WTC11 (cell line): ENCODE measurements at regions not wholly inside any gene's neighbourhood (a gene's known extent, or its start where the extent isn't known, plus 50 kb on each side); places are given as distances from the start of the nearest gene placed in this dataset.

Experiments used
- ATAC-seq: fragments of 200-7000 bp; cut with Tn5 transposase; 2 replicates; pipeline ENCODE4 v1.10.0; 2021; ENCODE audit warnings: mild to moderate bottlenecking, moderate library complexity
- CTCF ChIA-PET: fragments of 300-600 bp; sonication (Branson Sonifier 250); formaldehyde crosslinking; loops from one replicate; lab custom pipeline; 2021; ENCODE audit warnings: antibody characterized with exemption; lab: Charles Lee
- POLR2A ChIA-PET: fragments of 350-600 bp; sonication (Branson Sonifier 250); formaldehyde crosslinking; loops from one replicate; lab custom pipeline; 2021; ENCODE audit warnings: antibody characterized with exemption; lab: Charles Lee
- DNase-seq: peaks from one replicate; pipeline ENCODE4 v3.0.0; 2021; ENCODE audit warnings: low spot score
- H3K27ac Mint-ChIP-seq: 2 replicates; pipeline ENCODE4 v1.8.0; 2021; ENCODE audit warnings: mixed read lengths
- H3K27me3 Mint-ChIP-seq: 2 replicates; pipeline ENCODE4 v1.8.0; 2021; ENCODE audit warnings: low read depth, mild to moderate bottlenecking, moderate library complexity, mixed read lengths
- H3K36me3 Mint-ChIP-seq: 2 replicates; pipeline ENCODE4 v1.8.0; 2021; ENCODE audit warnings: mixed read lengths
- H3K4me1 Mint-ChIP-seq: 2 replicates; pipeline ENCODE4 v1.8.0; 2022; ENCODE audit warnings: mixed read lengths
- H3K4me3 Mint-ChIP-seq: 2 replicates; pipeline ENCODE4 v1.8.0; 2021; ENCODE audit warnings: mild to moderate bottlenecking, moderate library complexity, mixed read lengths
- H3K9me3 Mint-ChIP-seq: 2 replicates; pipeline ENCODE4 v1.8.0; 2021; ENCODE audit warnings: mixed read lengths
- ELF4 ChIP-seq: sonication (generic); formaldehyde crosslinking; IDR thresholded peaks from 2 replicates; pipeline ENCODE4 v1.8.1; 2022; ENCODE audit warnings: low read depth, mild to moderate bottlenecking, moderate library complexity, missing genetic modification reagents
- IRF2 ChIP-seq: sonication (generic); formaldehyde crosslinking; IDR thresholded peaks from 2 replicates; pipeline ENCODE4 v1.8.0; 2022; ENCODE audit warnings: low read depth, missing genetic modification reagents, borderline replicate concordance
- JUN ChIP-seq: sonication (generic); formaldehyde crosslinking; IDR thresholded peaks from 2 replicates; pipeline ENCODE4 v1.8.0; 2023; ENCODE audit warnings: mild to moderate bottlenecking, missing genetic modification reagents
- NR3C1 ChIP-seq: sonication (generic); formaldehyde crosslinking; conservative IDR thresholded peaks from 2 replicates; pipeline ENCODE4 v1.8.1; 2023; ENCODE audit warnings: low read depth, mild to moderate bottlenecking, missing genetic modification reagents
- RELA ChIP-seq: sonication (generic); formaldehyde crosslinking; IDR thresholded peaks from 2 replicates; pipeline ENCODE4 v1.8.1; 2022; ENCODE audit warnings: missing genetic modification reagents, mild to moderate bottlenecking, borderline replicate concordance
- SMAD3 ChIP-seq: sonication (generic); formaldehyde crosslinking; IDR thresholded peaks from 2 replicates; pipeline ENCODE4 v1.8.0; 2022; ENCODE audit warnings: missing genetic modification reagents, mild to moderate bottlenecking, borderline replicate concordance
- TEAD4 ChIP-seq: sonication (generic); formaldehyde crosslinking; IDR thresholded peaks from 2 replicates; pipeline ENCODE4 v1.8.0; 2022; ENCODE audit warnings: mild to moderate bottlenecking, missing genetic modification reagents
- TP53 ChIP-seq: sonication (generic); formaldehyde crosslinking; IDR thresholded peaks from 2 replicates; pipeline ENCODE4 v1.8.1; 2023; ENCODE audit warnings: mild to moderate bottlenecking, missing genetic modification reagents
- ZNF263 ChIP-seq: sonication (generic); formaldehyde crosslinking; IDR thresholded peaks from 2 replicates; pipeline ENCODE4 v1.8.1; 2022; ENCODE audit warnings: low read depth, mild to moderate bottlenecking, moderate library complexity, missing genetic modification reagents
- ZNF396 ChIP-seq: fragments of 250-450 bp; sonication (Bioruptor Pico); IDR thresholded peaks from 2 replicates; pipeline ENCODE4 v1.8.0; 2021; ENCODE audit warnings: mild to moderate bottlenecking, moderate library complexity, borderline replicate concordance
- ZNF423 ChIP-seq: fragments of 250-450 bp; sonication (Bioruptor Pico); IDR thresholded peaks from 2 replicates; pipeline ENCODE4 v2.1.2; 2022; ENCODE audit warnings: mild to moderate bottlenecking, moderate library complexity
- TF ChIP-seq, protein P1 (sequence below): sonication (generic); formaldehyde crosslinking; IDR thresholded peaks from 2 replicates; pipeline ENCODE4 v1.8.0; 2022; ENCODE audit warnings: mild to moderate bottlenecking, missing genetic modification reagents
- TF ChIP-seq, protein P2 (sequence below): sonication (generic); formaldehyde crosslinking; IDR thresholded peaks from 2 replicates; pipeline ENCODE4 v1.8.1; 2022; ENCODE audit warnings: missing genetic modification reagents, borderline replicate concordance
- TF ChIP-seq, protein P3 (sequence below): sonication (generic); formaldehyde crosslinking; IDR thresholded peaks from 2 replicates; pipeline ENCODE4 v1.8.1; 2023; ENCODE audit warnings: mild to moderate bottlenecking, missing genetic modification reagents, borderline replicate concordance
- TF ChIP-seq, protein P4 (sequence below): fragments of 250-450 bp; sonication (Bioruptor Pico); IDR thresholded peaks from 2 replicates; pipeline ENCODE4 v1.9.0; 2021; ENCODE audit warnings: moderate library complexity, mild to moderate bottlenecking, inconsistent platforms, borderline replicate concordance
- TF ChIP-seq, protein P5 (sequence below): sonication (generic); formaldehyde crosslinking; IDR thresholded peaks from 2 replicates; pipeline ENCODE4 v1.8.1; 2023; ENCODE audit warnings: mild to moderate bottlenecking, missing genetic modification reagents
- TF ChIP-seq, protein P6 (sequence below): sonication (generic); formaldehyde crosslinking; IDR thresholded peaks from 2 replicates; pipeline ENCODE4 v1.8.1; 2023; ENCODE audit warnings: mild to moderate bottlenecking, missing genetic modification reagents, moderate library complexity
- TF ChIP-seq, protein P7 (sequence below): fragments of 250-450 bp; sonication (Bioruptor Pico); IDR thresholded peaks from 2 replicates; pipeline ENCODE4 v1.8.0; 2021; ENCODE audit warnings: mild to moderate bottlenecking
- TF ChIP-seq, protein P8 (sequence below): sonication (generic); formaldehyde crosslinking; IDR thresholded peaks from 2 replicates; pipeline ENCODE4 v1.8.1; 2022; ENCODE audit warnings: mild to moderate bottlenecking, moderate library complexity, missing genetic modification reagents
- TF ChIP-seq, protein P9 (sequence below): fragments of 250-450 bp; sonication (Bioruptor Pico); conservative IDR thresholded peaks from 2 replicates; pipeline ENCODE4 v1.9.0; 2021; ENCODE audit warnings: mild to moderate bottlenecking

DNA sequence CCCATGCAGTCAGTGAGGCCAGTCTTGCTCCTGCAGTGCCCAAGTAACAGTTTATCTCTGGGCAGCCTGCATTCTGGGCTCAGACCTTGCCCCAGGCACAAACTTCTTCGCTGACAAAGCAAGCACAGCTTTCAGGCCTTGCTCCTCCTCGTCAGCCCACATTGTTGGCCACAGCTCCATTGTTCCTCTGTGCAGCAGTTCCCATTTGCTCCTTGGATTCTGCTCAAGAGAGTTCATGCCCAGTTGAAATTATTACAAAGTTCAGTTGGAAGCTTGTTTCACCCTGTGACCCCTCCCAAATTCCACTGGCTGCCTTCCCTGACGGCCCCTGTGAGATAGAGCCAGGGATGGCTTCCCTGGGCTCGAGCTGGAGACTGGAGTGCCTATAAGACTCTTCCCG is 163.4 kb upstream of the DDHD1 start:
- H3K27ac Mint-ChIP-seq: no peak overlapping the region
- TF ChIP-seq SMAD3 (CRISPR knock-in tag) (no peak), ZNF396 (CRISPR knock-in tag) (no peak), RELA (CRISPR knock-in tag) (no peak), TEAD4 (CRISPR knock-in tag) (no peak), JUN (CRISPR knock-in tag) (no peak), ZNF263 (no peak), ZNF423 (CRISPR knock-in tag) (no peak), ELF4 (no peak), IRF2 (CRISPR knock-in tag) (no peak), NR3C1 (CRISPR knock-in tag) (no peak), TP53 (no peak)
- TF ChIP-seq, protein P1, sequence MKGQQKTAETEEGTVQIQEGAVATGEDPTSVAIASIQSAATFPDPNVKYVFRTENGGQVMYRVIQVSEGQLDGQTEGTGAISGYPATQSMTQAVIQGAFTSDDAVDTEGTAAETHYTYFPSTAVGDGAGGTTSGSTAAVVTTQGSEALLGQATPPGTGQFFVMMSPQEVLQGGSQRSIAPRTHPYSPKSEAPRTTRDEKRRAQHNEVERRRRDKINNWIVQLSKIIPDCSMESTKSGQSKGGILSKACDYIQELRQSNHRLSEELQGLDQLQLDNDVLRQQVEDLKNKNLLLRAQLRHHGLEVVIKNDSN (CRISPR knock-in tag): no peak
- TF ChIP-seq, protein P2, sequence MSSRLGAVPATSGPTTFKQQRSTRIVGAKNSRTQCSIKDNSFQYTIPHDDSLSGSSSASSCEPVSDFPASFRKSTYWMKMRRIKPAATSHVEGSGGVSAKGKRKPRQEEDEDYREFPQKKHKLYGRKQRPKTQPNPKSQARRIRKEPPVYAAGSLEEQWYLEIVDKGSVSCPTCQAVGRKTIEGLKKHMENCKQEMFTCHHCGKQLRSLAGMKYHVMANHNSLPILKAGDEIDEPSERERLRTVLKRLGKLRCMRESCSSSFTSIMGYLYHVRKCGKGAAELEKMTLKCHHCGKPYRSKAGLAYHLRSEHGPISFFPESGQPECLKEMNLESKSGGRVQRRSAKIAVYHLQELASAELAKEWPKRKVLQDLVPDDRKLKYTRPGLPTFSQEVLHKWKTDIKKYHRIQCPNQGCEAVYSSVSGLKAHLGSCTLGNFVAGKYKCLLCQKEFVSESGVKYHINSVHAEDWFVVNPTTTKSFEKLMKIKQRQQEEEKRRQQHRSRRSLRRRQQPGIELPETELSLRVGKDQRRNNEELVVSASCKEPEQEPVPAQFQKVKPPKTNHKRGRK (CRISPR knock-in tag): no peak
- TF ChIP-seq, protein P3, sequence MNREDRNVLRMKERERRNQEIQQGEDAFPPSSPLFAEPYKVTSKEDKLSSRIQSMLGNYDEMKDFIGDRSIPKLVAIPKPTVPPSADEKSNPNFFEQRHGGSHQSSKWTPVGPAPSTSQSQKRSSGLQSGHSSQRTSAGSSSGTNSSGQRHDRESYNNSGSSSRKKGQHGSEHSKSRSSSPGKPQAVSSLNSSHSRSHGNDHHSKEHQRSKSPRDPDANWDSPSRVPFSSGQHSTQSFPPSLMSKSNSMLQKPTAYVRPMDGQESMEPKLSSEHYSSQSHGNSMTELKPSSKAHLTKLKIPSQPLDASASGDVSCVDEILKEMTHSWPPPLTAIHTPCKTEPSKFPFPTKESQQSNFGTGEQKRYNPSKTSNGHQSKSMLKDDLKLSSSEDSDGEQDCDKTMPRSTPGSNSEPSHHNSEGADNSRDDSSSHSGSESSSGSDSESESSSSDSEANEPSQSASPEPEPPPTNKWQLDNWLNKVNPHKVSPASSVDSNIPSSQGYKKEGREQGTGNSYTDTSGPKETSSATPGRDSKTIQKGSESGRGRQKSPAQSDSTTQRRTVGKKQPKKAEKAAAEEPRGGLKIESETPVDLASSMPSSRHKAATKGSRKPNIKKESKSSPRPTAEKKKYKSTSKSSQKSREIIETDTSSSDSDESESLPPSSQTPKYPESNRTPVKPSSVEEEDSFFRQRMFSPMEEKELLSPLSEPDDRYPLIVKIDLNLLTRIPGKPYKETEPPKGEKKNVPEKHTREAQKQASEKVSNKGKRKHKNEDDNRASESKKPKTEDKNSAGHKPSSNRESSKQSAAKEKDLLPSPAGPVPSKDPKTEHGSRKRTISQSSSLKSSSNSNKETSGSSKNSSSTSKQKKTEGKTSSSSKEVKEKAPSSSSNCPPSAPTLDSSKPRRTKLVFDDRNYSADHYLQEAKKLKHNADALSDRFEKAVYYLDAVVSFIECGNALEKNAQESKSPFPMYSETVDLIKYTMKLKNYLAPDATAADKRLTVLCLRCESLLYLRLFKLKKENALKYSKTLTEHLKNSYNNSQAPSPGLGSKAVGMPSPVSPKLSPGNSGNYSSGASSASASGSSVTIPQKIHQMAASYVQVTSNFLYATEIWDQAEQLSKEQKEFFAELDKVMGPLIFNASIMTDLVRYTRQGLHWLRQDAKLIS (CRISPR knock-in tag): no peak
- TF ChIP-seq, protein P4, sequence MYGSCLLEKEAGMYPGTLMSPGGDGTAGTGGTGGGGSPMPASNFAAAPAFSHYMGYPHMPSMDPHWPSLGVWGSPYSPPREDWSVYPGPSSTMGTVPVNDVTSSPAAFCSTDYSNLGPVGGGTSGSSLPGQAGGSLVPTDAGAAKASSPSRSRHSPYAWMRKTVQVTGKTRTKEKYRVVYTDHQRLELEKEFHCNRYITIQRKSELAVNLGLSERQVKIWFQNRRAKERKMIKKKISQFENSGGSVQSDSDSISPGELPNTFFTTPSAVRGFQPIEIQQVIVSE (CRISPR knock-in tag): no peak
- TF ChIP-seq, protein P5, sequence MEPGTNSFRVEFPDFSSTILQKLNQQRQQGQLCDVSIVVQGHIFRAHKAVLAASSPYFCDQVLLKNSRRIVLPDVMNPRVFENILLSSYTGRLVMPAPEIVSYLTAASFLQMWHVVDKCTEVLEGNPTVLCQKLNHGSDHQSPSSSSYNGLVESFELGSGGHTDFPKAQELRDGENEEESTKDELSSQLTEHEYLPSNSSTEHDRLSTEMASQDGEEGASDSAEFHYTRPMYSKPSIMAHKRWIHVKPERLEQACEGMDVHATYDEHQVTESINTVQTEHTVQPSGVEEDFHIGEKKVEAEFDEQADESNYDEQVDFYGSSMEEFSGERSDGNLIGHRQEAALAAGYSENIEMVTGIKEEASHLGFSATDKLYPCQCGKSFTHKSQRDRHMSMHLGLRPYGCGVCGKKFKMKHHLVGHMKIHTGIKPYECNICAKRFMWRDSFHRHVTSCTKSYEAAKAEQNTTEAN (CRISPR knock-in tag): no peak
- TF ChIP-seq, protein P6, sequence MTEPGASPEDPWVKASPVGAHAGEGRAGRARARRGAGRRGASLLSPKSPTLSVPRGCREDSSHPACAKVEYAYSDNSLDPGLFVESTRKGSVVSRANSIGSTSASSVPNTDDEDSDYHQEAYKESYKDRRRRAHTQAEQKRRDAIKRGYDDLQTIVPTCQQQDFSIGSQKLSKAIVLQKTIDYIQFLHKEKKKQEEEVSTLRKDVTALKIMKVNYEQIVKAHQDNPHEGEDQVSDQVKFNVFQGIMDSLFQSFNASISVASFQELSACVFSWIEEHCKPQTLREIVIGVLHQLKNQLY: no peak
- TF ChIP-seq, protein P7, sequence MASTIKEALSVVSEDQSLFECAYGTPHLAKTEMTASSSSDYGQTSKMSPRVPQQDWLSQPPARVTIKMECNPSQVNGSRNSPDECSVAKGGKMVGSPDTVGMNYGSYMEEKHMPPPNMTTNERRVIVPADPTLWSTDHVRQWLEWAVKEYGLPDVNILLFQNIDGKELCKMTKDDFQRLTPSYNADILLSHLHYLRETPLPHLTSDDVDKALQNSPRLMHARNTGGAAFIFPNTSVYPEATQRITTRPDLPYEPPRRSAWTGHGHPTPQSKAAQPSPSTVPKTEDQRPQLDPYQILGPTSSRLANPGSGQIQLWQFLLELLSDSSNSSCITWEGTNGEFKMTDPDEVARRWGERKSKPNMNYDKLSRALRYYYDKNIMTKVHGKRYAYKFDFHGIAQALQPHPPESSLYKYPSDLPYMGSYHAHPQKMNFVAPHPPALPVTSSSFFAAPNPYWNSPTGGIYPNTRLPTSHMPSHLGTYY (CRISPR knock-in tag): no peak
- TF ChIP-seq, protein P8, sequence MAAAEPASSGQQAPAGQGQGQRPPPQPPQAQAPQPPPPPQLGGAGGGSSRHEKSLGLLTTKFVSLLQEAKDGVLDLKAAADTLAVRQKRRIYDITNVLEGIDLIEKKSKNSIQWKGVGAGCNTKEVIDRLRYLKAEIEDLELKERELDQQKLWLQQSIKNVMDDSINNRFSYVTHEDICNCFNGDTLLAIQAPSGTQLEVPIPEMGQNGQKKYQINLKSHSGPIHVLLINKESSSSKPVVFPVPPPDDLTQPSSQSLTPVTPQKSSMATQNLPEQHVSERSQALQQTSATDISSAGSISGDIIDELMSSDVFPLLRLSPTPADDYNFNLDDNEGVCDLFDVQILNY (CRISPR knock-in tag): no peak
- TF ChIP-seq, protein P9, sequence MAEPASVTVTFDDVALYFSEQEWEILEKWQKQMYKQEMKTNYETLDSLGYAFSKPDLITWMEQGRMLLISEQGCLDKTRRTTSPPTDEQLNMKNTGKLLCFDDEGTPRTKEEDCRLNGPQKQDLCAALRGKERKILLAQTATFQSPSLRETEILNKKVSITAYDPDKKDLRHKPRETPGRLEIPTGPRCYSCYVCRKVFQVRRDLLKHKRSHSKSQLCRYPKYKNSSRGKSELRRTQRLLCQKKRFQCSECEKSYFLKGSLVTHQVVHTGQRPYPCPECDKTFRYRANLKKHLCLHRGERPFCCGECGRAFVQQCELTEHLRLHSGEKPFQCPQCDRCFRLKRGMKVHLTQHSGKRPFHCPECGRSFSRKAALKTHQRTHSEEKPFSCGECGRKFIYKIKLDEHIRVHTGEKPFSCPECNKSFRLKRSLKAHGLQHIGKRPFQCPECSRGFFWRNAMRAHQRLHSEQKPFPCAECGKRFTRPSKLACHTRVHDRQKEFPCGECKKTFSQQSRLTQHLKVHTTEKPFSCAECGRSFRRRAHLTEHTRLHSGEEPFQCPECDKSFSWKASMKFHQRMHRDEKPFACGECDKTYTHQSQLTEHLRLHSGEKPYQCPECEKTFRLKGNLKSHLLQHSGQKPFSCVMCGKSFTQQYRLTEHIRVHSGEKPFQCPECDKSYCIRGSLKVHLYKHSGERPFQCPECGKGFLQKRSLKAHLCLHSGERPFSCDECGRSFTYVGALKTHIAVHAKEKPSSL (CRISPR knock-in tag): no peak
- H3K4me1 Mint-ChIP-seq: no peaks in the 10 kb centered on the region

More for the DNA sequence above, 163.4 kb upstream of the DDHD1 start:
- ChIA-PET POLR2A (no interaction called here), CTCF (interaction anchor here (1.1 kb wide), 1 partner anchor 9 kb away, joined by 6 read pairs; no protein-coding TSS in a partner anchor)
- no peak for ATAC-seq
- Mint-ChIP-seq H3K36me3 (peaks cover 53% of the 10 kb centered on the region), H3K9me3 (peaks cover 65% of the 10 kb centered on the region), H3K4me3 (no peak overlapping the region), H3K27me3 (no peaks in the 10 kb centered on the region)
- no peak for DNase-seq
